Uterus (tissue), 3 donors: ENCODE measurements at regions not wholly inside any gene's neighbourhood (a gene's known extent, or its start where the extent isn't known, plus 50 kb on each side); places are given as distances from the start of the nearest gene placed in this dataset.

Experiments used
- DNase-seq, 2 donors: peaks; one replicate each; pipeline ENCODE4 v3.0.0-alpha.2; 2019 to 2020
- H3K27ac ChIP-seq, 2 donors: fragments of 200-600 bp; sonication (generic); 1 replicate in 1 of 2; 2 replicates in 1 of 2; pipeline ENCODE4 v1.5.1; 2016 to 2018
- H3K27me3 ChIP-seq, 2 donors: fragments of 200-600 bp; sonication (generic); one replicate each; pipeline ENCODE4 v1.5.1; 2018 to 2019; ENCODE audit warnings: control low read depth in 1 of 2
- H3K36me3 ChIP-seq, 2 donors: fragments of 200-600 bp; sonication (generic); one replicate each; pipeline ENCODE4 v1.5.1; 2019; ENCODE audit warnings: control low read depth in 1 of 2
- H3K4me1 ChIP-seq, 2 donors: fragments of 200-600 bp; sonication (generic); one replicate each; pipeline ENCODE4 v1.5.1; 2018 to 2019; ENCODE audit warnings: control low read depth in 1 of 2
- H3K4me3 ChIP-seq, 2 donors: fragments of 200-600 bp; sonication (generic); 1 replicate in 1 of 2; 2 replicates in 1 of 2; pipeline ENCODE4 v1.5.1; 2018 to 2019; ENCODE audit warnings: mild to moderate bottlenecking in 1 of 2
- H3K9me3 ChIP-seq, 2 donors: fragments of 200-600 bp; sonication (generic); one replicate each; pipeline ENCODE4 v1.5.1; 2019; ENCODE audit warnings: control low read depth in 1 of 2
- CTCF ChIP-seq, 4 experiments: fragments of 200-600 bp in 2 of 4; fragments of 450-650 bp in 2 of 4; sonication (generic) in 2 of 4; IDR thresholded peaks; one replicate each; pipeline ENCODE4 v1.5.1; 2016 to 2019; ENCODE audit warnings: antibody characterized with exemption in 4 of 4, mild to moderate bottlenecking in 2 of 4, moderate library complexity in 1 of 4
- POLR2A ChIP-seq, 2 donors: fragments of 450-650 bp; IDR thresholded peaks; one replicate each; pipeline ENCODE4 v1.6.1; 2016; ENCODE audit warnings: antibody characterized with exemption in 2 of 2, mild to moderate bottlenecking in 1 of 2, moderate library complexity in 1 of 2
- intact Hi-C: fragments of 100-400 bp; cut with DNase I; formaldehyde crosslinking; loops from one replicate; pipeline ENCODE4 v1.15.1; 2023; ENCODE audit warnings: low total_unique reads
- donor health status: DM: yes; HTN: yes; CAD: no.

- Histone ChIP-seq H3K9me3 (no peaks in the 10 kb centered on the region), H3K4me1 (no peaks in the 10 kb centered on the region), H3K36me3 (no peaks in the 10 kb centered on the region), H3K27me3 (no peaks in the 10 kb centered on the region), H3K4me3 (no peak overlapping the region), H3K27ac (no peak overlapping the region)
- intact Hi-C loops: no loop called here
- TF ChIP-seq CTCF (IDR thresholded peaks at IDR 0.05) (no peak), POLR2A (IDR thresholded peaks at IDR 0.05) (no peak)
- DNase-seq: no peak
These were observed 50.9 kb upstream of the RXRA start for GRCh38 chr9:134275375-134275774.

- Histone ChIP-seq H3K27ac (no peak overlapping the region), H3K4me3 (no peak overlapping the region), H3K9me3 (no peaks in the 10 kb centered on the region), H3K4me1 (no peaks in the 10 kb centered on the region), H3K27me3 (no peaks in the 10 kb centered on the region), H3K36me3 (no peaks in the 10 kb centered on the region)
- intact Hi-C loops: no loop called here
- TF ChIP-seq CTCF (IDR thresholded peaks at IDR 0.05) (no peak), POLR2A (IDR thresholded peaks at IDR 0.05) (no peak)
- DNase-seq: no peak
These were observed 49.6 kb upstream of the RXRA start for GRCh38 chr9:134276453-134277245.
